DOHH2 (cell line): ENCODE measurements at regions not wholly inside any gene's neighbourhood (a gene's known extent, or its start where the extent isn't known, plus 50 kb on each side); places are given as distances from the start of the nearest gene placed in this dataset.

ENCODE experiments used
- CTCF ChIP-seq: fragments of 200-600 bp; sonication (generic); IDR thresholded peaks from one replicate; pipeline ENCODE4 v1.5.1; 2014; ENCODE audit warnings: antibody characterized with exemption, mild to moderate bottlenecking, low read depth, low read length; ENCODE audit not compliant: poor library complexity, severe bottlenecking
- EZH2phosphoT487 ChIP-seq: fragments of 200-600 bp; sonication (generic); IDR thresholded peaks from 2 replicates; pipeline ENCODE4 v1.6.1; 2017; ENCODE audit warnings: borderline replicate concordance, mild to moderate bottlenecking, antibody characterized with exemption, low read length, moderate library complexity, mixed read lengths

GRCh38 chr4:16417198-16417597 lies 190.9 kb upstream of the TAPT1 start:
- TF ChIP-seq CTCF, result no peak
- no peak for TF ChIP-seq EZH2phosphoT487
